NCI-H1092 treated with DMSO at 0.1 percent for 48 hours (cell line): ENCODE measurements at regions not wholly inside any gene's neighbourhood (a gene's known extent, or its start where the extent isn't known, plus 50 kb on each side); places are given as distances from the start of the nearest gene placed in this dataset.

Experiments used
- DNase-seq: peaks from one replicate; lab custom pipeline; 2025; lab: John Stamatoyannopoulos, UW

DNA sequence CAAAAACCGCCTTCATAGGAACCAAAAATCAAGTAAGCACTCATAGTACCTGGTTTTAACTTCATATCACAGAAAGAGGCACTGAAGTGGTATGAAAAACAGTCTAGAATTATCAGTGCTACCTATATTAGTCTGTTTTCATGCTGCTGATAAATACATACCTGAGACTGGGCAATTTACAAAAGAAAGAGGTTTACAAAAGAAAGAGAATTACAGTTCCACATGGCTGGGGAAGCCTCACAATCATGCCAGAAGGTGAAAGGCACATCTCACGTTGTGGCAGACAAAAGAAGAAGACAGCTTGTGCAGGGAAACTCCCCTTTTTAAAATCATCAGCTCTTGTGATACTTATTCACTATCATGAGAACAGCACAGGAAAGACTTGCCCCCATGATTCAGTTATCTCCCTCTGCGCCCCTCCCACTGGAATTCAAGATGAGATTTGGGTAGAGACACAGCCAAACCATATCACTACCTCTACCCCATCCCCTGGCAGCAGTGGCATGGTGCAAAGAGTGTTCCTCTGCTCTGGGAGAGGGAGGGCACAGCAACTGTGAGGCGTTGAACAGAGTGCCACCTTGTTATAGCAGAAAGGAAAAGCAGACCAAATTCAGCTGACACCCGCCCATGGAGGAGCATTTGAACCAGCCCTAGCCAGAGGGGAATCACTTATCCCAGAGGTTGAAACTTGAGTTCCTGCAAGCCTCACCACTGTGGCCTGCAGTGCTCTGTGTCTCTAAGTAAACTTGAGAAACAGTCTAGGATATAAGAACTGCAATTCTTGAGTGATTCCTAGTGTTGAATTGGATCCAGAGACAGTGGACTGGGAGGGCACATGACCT lies 61.9 kb upstream of the PTPRZ1 start:
- no peak for DNase-seq

DNA sequence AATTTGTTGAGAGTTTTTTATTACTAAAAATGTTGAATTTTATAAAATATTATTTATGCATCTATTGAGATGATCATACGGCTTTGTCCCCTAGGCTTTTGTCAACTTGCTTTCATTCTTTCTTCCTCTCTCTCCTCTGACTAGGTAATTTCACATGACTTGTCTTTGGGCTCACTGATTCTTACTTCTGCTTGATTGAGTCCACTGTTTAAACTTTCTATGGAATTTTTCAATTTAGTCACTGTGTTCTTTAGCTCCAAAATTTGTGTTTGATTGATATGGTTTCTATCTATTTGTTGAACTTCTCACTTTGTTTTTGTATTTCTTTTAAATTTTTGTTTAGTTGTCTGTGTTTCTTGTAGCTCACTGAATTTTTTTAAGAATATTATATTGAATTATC lies 65.9 kb upstream of the PTPRZ1 start:
- no peak for DNase-seq

DNA sequence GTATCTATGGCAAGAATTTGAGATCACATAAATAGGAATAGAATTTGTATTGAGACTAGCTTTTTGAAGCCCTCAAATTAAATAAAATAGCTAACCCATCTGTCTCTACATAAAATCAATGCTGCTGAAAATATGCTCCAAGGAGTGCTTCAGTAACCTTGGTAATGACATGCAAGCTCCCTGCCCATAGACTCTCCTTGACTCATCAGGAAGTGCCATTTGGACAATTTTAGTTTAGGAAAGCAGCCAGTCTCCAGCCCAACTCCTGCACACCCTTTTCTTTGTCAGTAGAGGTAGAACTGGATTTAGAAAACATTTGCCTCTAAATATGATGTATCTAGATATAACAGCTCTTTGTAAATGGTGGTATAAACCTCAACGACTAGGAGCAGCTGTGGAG lies 69.9 kb upstream of the PTPRZ1 start:
- DNase-seq = no peak

DNA sequence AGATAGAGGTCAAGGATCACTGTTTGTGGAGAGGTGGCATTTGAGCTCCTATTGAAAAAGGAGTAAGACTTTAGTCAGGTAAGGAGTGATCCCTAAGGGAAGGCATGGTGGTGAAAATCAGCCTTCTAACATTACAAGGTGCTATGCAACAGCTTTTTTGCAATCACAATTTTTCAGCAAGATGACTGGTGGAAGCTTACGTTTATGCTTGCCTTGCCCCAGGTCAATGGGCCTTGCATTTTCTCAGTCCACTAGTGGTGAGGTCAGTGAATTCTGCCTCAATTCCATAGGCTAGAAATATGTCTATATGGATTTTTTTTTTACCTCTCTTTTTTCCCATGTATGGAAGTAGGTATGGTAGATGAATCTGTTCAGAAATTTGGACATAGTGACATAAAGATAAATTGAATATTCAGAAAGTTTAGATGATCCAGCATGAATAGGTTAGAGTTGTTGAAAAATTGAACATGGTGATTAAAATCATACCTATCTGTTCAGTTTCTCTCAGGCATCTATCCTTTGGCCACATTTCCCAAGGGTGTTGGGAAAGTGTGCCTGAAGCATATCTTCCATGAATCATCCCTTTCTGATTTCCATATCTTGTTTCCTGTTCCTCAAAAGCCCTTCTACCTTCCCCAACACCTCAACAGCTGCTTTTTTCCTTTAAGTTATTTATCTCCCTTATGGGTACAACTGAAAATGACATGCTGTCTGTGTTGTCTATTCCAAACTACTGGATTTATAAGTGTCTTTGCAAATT lies 71.9 kb upstream of the PTPRZ1 start:
- DNase-seq = no peak

DNA sequence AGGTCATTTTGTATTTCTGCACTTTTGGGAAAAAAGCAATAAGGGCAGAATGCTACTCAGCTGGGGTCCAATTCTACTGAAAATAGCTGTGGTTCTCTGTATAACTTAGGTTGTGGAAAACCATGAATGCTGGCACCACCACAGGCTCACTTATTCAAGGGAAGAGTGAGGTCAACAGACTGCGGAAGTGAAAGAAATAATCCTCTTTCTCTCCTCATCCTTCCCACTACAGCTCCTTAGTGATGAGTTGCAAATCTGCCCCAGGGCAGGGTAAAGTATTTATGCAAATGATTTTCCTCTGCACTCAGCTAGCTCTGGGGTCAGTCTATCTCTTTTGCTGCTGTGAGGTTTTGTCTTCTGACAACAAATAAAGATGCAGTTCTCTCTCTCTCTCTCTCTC lies 74.1 kb upstream of the PTPRZ1 start:
- DNase-seq = no peak

DNA sequence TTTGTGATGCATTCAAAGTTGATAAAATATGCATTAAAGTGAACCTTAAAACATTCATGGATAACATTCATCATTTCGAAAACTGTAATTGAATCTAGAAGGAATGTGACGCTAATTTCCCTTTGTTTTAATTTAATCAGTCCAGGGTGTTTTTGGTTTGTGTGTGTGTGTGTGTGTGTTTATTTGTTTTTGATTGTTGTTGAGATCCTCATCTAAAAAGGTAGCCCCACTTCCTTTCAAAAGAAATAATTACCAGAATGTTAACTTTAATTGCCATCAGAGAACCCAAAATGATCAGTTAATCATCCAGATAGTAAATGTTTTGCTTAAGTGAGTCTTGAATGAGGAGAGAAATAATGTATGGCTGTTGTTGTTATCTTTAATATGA lies 74.5 kb upstream of the PTPRZ1 start:
- DNase-seq = no peak

DNA sequence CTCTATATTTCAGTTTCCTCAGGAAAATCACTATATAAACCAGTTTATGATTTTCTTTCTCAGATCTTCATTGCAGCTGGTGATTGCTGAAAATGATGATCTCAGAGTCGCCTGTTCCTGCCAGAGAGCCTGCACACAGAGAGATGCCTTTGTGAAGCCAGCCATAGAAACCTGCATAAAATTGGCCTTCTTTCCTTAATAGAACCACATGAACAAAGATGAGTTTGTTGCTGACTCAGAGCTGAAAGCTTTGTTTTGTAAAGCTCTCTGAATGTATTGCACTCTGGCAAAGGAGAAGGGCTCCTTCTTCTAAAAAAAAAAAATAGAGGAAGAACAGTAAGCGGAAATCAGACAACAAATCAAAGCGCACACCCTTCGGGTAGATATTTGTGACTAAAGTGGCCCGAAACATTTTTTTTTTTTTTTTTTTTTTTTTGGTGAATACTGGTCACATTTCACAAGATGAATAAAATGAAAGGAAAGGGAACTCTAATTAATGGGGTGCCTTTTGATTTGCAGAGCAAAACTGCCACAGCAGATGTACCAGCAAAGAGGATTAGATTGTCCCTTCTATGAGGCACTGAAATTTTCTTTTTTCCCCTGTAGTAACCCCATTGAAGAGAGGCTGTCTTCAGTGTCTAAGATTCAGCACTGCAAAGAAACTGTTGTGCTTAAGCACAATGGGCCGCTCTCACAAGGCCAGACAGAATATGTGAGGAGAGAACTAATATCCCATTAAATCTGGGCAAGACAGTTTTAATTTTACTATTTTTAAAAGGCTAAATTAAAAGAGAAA lies 75.1 kb upstream of the PTPRZ1 start:
- DNase-seq = no peak

DNA sequence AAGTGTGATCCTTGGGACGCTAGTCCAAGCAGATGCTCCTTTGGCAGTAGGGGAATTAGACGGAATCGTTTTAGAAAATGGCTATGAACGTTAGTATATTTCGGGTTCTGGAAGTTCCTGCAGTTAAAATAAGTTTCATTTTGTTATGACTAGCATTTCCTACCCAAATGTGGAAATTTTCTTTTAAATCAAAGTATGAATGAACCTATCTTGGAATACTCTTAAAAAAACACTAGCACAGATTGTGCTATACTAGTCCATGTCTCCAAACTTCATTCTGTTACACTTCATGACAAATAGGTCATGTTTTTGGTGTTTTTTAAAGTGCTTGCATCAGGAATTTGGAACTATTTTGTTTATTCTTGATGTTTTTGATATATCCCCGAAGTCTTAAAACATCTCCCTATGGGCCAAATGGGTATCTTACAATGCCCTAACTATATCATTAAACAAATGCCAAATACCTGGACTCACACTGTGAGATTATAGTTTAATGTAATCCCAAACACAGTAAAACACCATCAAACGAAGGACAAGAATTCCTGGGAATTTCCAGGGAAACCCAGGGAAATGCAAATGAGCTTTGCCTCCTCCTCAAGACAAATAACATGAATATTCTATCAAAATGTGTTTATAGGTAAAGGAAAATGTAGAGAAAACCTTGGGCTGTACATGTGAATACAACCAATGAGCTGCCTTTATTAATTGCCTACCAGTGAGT lies 75.9 kb upstream of the PTPRZ1 start:
- DNase-seq = no peak

DNA sequence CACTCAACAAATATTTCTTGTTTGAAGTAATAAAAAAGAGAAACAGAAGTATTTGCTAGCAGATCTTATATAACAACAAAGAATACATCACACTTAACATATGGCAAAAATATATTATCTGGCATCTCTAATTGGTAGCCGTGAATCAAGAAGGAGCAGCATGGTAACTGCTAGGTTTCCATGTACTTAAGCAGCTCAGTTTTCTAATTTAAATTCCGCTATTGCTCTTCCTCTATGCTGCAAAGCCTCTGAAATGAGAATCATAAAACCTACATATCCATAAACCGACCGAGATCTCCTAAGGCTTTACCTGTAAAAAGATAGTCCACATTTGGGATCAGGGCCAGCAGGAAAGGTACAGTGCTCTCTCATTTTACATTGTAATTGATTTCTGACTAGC lies 76.6 kb upstream of the PTPRZ1 start:
- no peak for DNase-seq

DNA sequence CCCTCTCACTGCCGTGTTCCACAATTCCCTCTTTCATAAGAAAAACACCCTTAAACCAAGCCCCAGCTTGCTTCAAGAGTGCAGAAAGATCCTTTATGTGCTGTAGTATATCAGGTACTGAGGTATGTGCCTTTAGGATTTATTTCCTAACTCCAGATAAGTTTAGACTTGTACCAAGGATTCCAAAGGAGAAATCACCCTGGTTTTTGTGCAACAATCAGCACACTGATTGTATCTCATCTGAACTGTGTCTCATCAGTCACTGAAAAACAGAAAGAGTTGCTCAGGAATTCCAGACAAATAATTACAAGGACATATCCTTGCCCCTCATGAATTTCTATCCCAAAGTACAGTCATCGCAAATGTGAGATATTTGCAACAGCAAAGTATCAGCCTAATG lies 77.2 kb upstream of the PTPRZ1 start:
- DNase-seq = no peak

DNA sequence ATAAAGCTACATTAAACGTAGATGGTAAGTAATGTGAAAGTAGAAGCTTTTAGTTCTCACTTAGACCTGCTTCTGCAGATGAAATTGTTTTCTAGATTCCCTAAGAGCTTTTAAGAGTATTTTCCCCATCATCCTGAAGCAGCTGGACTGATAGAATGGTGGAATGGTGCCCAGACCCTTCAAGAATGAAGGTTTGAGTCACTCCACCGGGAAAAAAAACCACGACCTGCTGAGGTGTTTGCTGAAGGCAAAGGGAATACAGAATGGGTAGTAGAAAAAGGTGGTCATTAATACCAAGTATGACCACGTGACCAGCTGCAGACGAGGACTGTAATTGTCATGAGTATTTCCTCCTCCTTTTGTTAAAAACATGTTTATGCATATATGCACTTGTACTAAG lies 79.2 kb upstream of the PTPRZ1 start:
- no peak for DNase-seq

DNA sequence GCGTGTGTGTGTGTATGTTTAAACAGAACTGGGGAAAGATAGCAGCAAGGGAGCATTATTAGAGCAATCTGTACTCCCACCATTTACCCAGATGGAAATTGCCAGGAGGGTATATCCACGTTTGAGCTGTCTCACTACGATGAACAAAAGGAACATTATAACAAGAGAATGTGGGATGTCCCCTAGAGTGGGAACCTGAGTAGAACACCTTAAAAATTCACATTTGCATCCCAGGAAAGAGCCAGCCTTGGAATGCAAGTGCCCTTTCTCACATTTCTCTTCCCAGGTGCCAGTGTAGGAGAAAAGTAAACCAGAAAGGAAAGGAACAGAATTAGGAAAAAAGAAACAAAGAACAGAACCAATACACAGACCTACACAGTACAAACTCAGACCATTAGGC lies 95.3 kb upstream of the PTPRZ1 start:
- no peak for DNase-seq

DNA sequence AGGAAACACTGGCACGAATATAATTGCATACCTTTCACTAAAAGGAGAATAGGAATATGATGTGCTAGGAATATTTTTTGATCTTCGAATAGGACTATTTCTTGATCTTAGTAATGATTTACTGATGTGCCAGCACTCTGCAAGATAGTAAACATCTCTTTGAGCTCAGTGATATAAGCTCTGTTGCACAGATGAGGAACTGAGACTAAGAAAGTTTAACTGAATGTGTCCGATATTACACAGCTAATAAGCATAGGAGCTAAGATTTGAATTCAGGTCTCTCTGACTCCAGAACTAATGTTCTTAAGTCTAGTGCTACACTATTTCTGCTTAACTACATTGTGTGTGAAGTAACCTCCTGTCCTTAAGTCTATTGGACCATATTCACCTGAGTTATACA lies 98.4 kb upstream of the PTPRZ1 start:
- DNase-seq = no peak

DNA sequence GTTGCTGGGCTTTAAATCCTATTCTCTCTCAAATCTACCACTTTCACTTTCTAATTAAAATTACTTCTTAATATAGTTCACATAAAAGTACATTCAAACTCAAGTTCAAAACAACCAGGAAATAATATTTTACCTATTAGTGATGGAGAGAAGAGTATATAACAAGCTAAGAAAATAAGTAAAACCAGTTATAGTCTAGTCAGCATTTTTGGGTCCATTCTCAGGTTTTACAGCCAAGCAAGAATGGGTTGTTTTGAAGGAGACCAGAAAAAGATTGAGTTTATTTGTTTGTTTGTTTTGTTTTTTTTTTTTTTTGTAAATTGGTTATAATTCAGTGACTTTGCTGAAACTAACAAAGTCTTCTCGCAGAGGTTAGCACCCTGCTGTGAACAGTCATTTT lies 106.3 kb upstream of the PTPRZ1 start:
- no peak for DNase-seq

DNA sequence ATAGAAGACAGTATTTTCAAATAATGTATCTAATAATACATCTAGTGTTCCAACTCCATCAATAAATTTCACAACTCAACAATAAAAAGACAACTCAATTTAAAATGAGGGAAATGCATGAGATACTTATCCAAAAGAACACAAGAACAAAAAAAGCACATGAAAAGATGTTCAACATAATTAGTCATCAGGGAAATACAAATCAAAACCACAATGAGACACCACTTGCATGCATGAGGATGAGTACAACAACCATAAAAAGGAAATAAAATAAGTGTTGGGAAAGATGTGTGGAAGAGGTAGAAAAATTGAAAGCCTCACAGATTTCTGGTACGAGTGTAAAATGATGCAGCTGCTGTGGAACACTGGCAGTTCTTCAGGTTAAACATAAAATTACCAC lies 111.6 kb upstream of the PTPRZ1 start:
- no peak for DNase-seq

DNA sequence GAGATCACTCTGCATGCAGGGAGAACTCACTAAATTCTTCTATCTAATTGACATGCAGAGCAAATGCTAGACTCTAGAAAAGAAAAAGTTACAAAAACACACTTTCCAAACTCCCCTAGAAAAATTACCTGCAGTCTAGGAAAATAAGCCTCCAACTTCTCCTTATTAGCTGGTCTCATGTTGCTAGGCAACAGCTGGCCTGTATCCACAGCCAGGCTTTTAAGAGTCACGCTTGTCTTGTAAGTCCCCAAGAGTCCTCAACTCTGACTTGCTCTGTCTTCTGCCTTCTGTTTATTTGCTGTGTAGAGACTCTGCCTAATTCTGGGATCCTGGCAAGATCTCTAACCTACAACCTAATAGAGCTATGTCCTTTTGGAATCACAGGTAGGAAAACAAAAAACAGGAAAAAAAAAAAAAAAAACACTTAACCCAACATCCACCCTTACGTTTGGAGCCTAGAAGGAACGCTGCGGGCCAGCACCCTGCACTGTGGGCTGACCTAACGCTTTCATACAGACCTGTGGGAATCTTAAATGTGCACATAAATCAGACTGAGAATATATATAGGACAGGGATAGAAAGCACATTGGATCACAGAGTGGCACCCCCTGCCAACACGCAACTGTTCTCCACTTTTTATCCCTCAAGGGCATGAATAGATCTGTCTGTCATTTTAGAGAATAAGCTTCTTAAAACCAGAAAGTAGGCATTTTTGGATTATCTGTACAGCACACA lies 117.0 kb upstream of the PTPRZ1 start:
- peak; percentile 15 for DNase-seq

DNA sequence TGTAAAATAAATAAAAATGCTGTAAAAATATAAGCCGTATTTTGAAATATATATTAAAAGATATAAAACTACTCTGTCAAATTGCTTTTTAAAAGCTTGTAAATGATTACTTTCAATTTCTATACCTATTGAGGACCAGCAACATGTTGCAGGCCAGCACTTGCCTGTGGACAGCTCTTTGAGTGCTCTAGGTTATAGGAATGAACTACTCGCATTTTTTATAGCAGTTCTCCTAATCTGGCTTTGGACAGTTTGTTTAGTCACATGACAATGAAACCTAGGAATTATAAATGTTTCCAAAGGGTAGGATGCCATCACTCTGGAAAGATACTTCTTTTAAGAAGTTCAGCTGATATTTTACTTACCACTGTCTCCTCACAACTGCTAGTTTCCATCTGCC lies 117.7 kb upstream of the PTPRZ1 start:
- DNase-seq = no peak

DNA sequence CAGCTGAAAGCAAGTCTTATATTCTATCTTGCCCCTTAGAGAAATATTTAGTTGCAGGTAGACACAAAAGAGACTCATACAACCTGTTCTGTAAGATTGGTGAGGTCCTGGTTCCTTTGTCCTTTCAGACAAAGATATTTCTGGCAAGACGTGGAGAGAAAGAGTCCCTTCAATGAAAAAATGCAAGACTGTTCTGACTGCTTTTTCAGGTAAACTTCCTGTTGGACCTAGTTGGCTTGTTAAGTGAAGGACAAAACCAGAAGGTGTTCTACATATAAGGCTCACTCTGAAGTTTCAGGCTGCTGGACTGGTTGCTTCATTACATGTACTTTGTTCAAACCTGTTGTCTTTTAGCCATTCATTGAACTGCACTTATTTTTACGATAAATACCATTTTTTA lies 119.0 kb upstream of the PTPRZ1 start:
- DNase-seq = no peak

DNA sequence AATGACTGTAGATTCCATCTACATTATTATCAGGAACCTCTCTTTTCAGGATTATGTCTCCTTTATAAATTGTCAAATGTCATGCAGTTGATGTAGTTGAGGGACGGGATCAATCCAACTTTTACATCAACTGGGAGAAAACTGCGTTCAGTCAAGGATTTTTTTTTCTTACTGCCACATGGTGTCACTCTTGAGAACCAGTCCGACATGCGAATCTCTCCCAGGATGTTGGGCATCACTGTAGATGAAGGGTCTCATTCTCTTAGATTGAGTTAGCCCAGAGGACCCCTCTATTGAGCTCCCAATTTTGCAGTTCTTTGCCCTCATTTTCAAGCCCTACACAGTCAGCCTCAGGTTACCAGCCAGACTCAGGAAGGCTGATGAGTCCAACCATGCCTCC lies 120.3 kb upstream of the PTPRZ1 start:
- DNase-seq = peak; percentile 8

DNA sequence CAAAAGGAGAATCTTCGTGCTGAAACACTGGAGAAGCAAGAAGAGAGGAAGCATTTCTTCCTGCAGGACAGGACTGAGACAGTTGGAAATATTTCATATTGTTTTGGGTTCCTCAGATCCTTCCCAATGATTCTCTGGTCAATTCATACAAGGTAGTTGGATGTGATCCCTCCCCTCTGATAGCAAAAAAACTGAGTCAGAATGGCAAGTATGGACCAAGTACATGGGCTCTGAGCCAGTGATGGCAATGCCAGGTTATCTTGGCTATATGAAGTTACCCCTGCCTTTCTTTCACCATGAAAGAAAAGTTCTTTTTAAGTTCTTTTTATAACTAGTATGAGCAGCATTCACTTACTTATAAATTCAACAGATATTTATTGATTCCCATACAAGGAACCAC lies 124.4 kb upstream of the PTPRZ1 start:
- no peak for DNase-seq

DNA sequence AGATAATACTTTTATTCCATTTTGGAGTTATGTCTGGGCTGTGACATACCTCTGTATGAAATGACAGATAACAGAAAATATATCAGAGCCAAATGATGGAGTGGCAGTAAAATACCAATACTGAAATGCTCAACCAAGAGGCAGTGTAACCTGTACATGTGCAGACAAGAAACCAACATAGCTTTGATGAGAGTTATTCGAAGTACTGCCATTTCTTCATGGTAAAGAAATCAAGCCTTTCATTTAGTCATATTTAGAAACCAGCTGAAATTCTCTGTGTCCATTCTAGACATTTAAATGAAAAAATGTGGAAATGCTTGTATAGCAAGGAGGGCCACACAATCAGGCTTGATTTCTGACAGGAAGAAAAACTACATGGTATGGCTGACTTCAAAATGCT lies 127.1 kb upstream of the PTPRZ1 start:
- no peak for DNase-seq

DNA sequence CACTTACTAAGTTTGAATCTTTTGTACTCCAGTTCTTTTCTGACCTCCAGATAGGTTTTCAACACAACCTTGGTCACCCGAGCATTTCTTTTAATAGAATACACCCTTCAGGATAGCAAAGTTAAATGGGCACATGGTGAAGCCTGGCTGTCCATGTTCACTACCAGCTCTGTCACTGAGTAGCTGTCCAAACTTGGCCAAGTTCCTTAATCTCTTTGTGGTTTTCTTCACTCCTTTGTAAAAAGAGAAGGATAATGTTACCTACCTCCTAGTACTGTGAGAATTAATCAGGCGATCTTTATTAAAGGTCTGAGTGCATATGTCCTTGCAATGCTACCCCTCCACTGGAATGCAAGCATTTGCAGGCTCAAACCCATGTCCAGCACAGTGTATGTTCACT lies 128.1 kb upstream of the PTPRZ1 start:
- no peak for DNase-seq
